HEK293 (cell line): ENCODE measurements at regions not wholly inside any gene's neighbourhood (a gene's known extent, or its start where the extent isn't known, plus 50 kb on each side); places are given as distances from the start of the nearest gene placed in this dataset.
"Not testable (repeated sequence)": the region's sequence is repeated elsewhere in the genome, so short reads cannot be mapped to it uniquely, and the experiment has no call there.

Experiments
- ZNF335 ChIP-seq: fragments of 450-650 bp; formaldehyde crosslinking; conservative IDR thresholded peaks from 2 replicates; pipeline ENCODE4 v1.5.1; 2016; ENCODE audit warnings: missing biosample characterization, missing genetic modification characterization
- ZNF341 ChIP-seq: fragments of 450-650 bp; formaldehyde crosslinking; IDR thresholded peaks from 2 replicates; pipeline ENCODE4; 2016; ENCODE audit warnings: low read depth, missing biosample characterization, missing genetic modification characterization
- TF ChIP-seq, protein P1 (sequence below): fragments of 450-650 bp; formaldehyde crosslinking; IDR thresholded peaks from 2 replicates; pipeline ENCODE4 v1.5.1; 2016; ENCODE audit warnings: missing biosample characterization, missing genetic modification characterization
- TF ChIP-seq, protein P2 (sequence below): fragments of 450-650 bp; formaldehyde crosslinking; IDR thresholded peaks from 2 replicates; pipeline ENCODE4 v1.5.1; 2016; ENCODE audit warnings: missing biosample characterization, missing genetic modification characterization

DNA sequence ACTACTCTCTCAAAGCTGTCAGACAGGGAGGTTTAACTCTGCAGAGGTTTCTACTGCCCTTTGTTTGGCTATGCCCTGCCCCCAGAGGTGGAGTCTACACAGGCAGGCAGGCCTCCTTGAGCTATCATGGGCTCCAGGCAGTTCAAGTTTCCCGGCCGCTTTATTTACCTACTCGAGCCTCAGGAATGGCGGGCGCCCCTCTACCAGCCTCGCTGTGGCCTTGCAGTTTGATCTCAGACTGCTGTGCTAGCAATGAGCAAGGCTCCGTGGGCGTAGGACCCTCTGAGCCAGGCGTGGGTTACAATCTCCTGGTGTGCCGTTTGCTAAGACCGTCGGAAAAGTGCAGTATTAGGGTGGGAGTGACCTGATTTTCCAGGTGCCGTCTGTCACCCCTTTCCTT, 124.3 kb downstream of the PTCHD1 start:
- not testable (repeated sequence) for TF ChIP-seq ZNF335, ZNF341
- TF ChIP-seq, protein P1, sequence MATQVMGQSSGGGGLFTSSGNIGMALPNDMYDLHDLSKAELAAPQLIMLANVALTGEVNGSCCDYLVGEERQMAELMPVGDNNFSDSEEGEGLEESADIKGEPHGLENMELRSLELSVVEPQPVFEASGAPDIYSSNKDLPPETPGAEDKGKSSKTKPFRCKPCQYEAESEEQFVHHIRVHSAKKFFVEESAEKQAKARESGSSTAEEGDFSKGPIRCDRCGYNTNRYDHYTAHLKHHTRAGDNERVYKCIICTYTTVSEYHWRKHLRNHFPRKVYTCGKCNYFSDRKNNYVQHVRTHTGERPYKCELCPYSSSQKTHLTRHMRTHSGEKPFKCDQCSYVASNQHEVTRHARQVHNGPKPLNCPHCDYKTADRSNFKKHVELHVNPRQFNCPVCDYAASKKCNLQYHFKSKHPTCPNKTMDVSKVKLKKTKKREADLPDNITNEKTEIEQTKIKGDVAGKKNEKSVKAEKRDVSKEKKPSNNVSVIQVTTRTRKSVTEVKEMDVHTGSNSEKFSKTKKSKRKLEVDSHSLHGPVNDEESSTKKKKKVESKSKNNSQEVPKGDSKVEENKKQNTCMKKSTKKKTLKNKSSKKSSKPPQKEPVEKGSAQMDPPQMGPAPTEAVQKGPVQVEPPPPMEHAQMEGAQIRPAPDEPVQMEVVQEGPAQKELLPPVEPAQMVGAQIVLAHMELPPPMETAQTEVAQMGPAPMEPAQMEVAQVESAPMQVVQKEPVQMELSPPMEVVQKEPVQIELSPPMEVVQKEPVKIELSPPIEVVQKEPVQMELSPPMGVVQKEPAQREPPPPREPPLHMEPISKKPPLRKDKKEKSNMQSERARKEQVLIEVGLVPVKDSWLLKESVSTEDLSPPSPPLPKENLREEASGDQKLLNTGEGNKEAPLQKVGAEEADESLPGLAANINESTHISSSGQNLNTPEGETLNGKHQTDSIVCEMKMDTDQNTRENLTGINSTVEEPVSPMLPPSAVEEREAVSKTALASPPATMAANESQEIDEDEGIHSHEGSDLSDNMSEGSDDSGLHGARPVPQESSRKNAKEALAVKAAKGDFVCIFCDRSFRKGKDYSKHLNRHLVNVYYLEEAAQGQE (tag by site-specific recombination) = not testable (repeated sequence)
- TF ChIP-seq, protein P2, sequence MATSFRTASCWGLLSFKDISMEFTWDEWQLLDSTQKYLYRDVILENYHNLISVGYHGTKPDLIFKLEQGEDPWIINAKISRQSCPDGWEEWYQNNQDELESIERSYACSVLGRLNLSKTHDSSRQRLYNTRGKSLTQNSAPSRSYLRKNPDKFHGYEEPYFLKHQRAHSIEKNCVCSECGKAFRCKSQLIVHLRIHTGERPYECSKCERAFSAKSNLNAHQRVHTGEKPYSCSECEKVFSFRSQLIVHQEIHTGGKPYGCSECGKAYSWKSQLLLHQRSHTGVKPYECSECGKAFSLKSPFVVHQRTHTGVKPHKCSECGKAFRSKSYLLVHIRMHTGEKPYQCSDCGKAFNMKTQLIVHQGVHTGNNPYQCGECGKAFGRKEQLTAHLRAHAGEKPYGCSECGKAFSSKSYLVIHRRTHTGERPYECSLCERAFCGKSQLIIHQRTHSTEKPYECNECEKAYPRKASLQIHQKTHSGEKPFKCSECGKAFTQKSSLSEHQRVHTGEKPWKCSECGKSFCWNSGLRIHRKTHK (tag by site-specific recombination) = not testable (repeated sequence)
